GM23248 (cell line): ENCODE measurements at regions not wholly inside any gene's neighbourhood (a gene's known extent, or its start where the extent isn't known, plus 50 kb on each side); places are given as distances from the start of the nearest gene placed in this dataset.
A peak's percentile ranks its signal among the peaks of the same experiment; 100 is the strongest.

Experiments
- DNase-seq: peaks from one replicate; pipeline ENCODE4 v3.0.0-alpha.2; 2015
- H2AFZ ChIP-seq: fragments of 200-600 bp; sonication (generic); 2 replicates; pipeline ENCODE4 v1.6.1; 2016; ENCODE audit warnings: antibody characterized with exemption
- H3F3A ChIP-seq: fragments of 200-600 bp; sonication (generic); 2 replicates; pipeline ENCODE4 v1.6.1; 2016; ENCODE audit warnings: mild to moderate bottlenecking, antibody characterized with exemption, mixed run types; ENCODE audit not compliant: insufficient read depth
- H3K27ac ChIP-seq: fragments of 200-600 bp; sonication (generic); 2 replicates; pipeline ENCODE4 v1.5.1; 2016; ENCODE audit warnings: mild to moderate bottlenecking
- H3K27me3 ChIP-seq: fragments of 200-600 bp; sonication (generic); replicated peaks from 2 replicates; pipeline ENCODE4 v1.6.1; 2016; ENCODE audit warnings: mild to moderate bottlenecking; ENCODE audit not compliant: insufficient read depth
- H3K36me3 ChIP-seq: fragments of 200-600 bp; sonication (generic); 2 replicates; pipeline ENCODE4 v1.6.1; 2016; ENCODE audit warnings: low read depth, mild to moderate bottlenecking
- H3K4me1 ChIP-seq: fragments of 200-600 bp; sonication (generic); 2 replicates; pipeline ENCODE4 v1.6.1; 2016; ENCODE audit warnings: mild to moderate bottlenecking; ENCODE audit not compliant: insufficient read depth
- H3K4me2 ChIP-seq: fragments of 200-600 bp; sonication (generic); one replicate; pipeline ENCODE4 v1.6.1; 2016; ENCODE audit warnings: mild to moderate bottlenecking; ENCODE audit not compliant: unreplicated experiment
- H3K4me3 ChIP-seq: fragments of 200-600 bp; sonication (generic); 2 replicates; pipeline ENCODE4 v1.5.1; 2016; ENCODE audit warnings: mild to moderate bottlenecking
- H3K79me2 ChIP-seq: fragments of 200-600 bp; sonication (generic); 2 replicates; pipeline ENCODE4 v1.6.1; 2016; ENCODE audit warnings: mild to moderate bottlenecking; ENCODE audit not compliant: insufficient read depth
- H3K9ac ChIP-seq: fragments of 200-600 bp; sonication (generic); 2 replicates; pipeline ENCODE4 v1.6.1; 2016; ENCODE audit warnings: mild to moderate bottlenecking
- H3K9me2 ChIP-seq: fragments of 200-600 bp; sonication (generic); 2 replicates; pipeline ENCODE4 v1.6.1; 2016; ENCODE audit warnings: mixed run types, mild to moderate bottlenecking, moderate library complexity; ENCODE audit not compliant: insufficient read depth
- H3K9me3 ChIP-seq: fragments of 200-600 bp; sonication (generic); one replicate; pipeline ENCODE4 v1.6.1; 2017; ENCODE audit warnings: low read depth
- H4K20me1 ChIP-seq: fragments of 200-600 bp; sonication (generic); 2 replicates; pipeline ENCODE4 v1.6.0; 2016; ENCODE audit not compliant: insufficient read depth
- EZH2 ChIP-seq: fragments of 200-600 bp; sonication (generic); IDR thresholded peaks from 2 replicates; pipeline ENCODE4 v1.6.1; 2018; ENCODE audit warnings: antibody characterized with exemption, mild to moderate bottlenecking; ENCODE audit not compliant: insufficient read depth, poor library complexity, severe bottlenecking
- EZH2phosphoT487 ChIP-seq: fragments of 200-600 bp; sonication (generic); IDR thresholded peaks from 2 replicates; pipeline ENCODE4 v1.6.1; 2018; ENCODE audit warnings: antibody characterized with exemption, moderate library complexity, mild to moderate bottlenecking, low read depth; ENCODE audit not compliant: insufficient read depth
- WGBS, 2 experiments: methylation state at CpG; one replicate each; pipeline ENCODE4 v1.1.6; 2015 to 2017; ENCODE audit warnings: low lambda C conversion rate in 2 of 2, low coverage in 1 of 2; ENCODE audit errors: missing lambda C conversion rate in 2 of 2; 5-methylcytosine and 5-hydroxymethylcytosine counted together
- in situ Hi-C: fragments of 300-500 bp; cut with MboI; formaldehyde crosslinking; loops from 2 replicates; pipeline ENCODE4 v1.15.0; 2020

DNA sequence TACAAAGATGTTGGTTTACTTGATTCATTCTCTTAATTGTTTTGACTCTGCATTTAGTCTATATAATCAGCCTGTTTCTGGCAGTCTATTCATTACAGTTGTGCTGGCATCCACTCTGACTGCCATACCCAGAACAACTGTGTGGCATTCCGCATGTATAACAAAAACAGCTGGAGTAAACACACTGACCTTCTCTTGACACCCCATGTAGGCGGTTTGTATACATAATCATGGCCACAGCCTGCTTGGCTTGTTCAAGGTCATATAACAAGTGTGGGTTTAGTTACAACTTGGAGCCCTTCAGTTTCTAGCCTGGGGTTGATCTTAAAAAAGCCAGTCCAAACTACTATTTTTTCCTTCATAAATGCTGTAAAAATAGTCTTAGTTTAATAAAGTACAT, 70.9 kb downstream of the MBL2 start:
- Histone ChIP-seq H2AFZ (0 out of 2 replicates have a peak overlapping the region, but pooled peaks have one; percentile 5), H3K27ac (no peak overlapping the region), H3K9ac (no peak overlapping the region), H4K20me1 (no peaks in the 10 kb centered on the region), H3K9me3 (no peaks in the 10 kb centered on the region), H3F3A (peaks cover 11% of the 10 kb centered on the region), H3K36me3 (no peaks in the 10 kb centered on the region), H3K4me2 (no peak overlapping the region), H3K27me3 (no peaks in the 10 kb centered on the region), H3K79me2 (no peaks in the 10 kb centered on the region), H3K4me3 (no peak overlapping the region), H3K4me1 (peaks cover 19% of the 10 kb centered on the region), H3K9me2 (no peaks in the 10 kb centered on the region)
- TF ChIP-seq EZH2: no peak
- TF ChIP-seq EZH2phosphoT487: no peak
- in situ Hi-C loops: no loop called here
- DNase-seq: no peak
- 40 to 42% methylated on average over 2 of the region's 2 CpGs for WGBS, 2 experiments

DNA sequence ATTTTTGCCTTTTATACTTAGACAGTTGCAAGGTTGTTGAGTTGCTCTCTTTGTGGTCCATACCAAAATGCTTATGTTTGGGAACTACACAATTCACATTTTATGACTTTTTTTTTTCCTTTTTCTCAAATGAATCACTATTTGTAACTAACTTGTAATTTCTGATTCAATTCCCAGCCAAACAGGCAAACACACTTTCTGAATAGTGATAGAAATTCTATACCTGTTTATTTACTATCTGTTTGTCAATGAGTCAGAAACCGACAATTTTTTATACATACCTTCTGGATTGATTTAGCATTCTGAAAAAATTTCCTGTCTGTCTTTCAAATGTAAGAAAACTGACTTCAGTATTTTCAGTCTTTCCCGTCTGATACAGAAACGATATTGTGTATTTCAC, 69.1 kb downstream of the MBL2 start:
- DNase-seq: peak; percentile 10

DNA sequence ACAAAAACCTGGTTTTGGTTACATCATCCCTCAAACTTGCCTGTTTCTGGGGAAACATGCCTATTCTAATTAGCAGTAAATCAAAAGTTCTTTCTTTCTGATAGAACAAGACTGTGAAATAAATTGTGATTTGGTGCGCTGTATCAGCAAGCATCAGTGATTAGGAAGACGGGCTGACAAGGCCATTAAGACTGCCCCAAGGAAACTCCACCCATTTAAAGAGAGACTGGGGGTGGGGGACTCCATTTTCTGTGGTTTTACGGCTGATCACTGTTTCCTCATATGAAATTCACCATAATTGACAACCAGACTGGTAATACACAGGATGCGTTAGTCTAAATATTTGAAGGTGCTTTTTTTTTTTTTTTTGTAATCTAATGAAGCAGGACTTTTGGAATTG, 68.7 kb downstream of the MBL2 start:
- Histone ChIP-seq H3K4me2 (no peak overlapping the region), H3K9me3 (no peaks in the 10 kb centered on the region), H3F3A (peaks cover 18% of the 10 kb centered on the region), H4K20me1 (no peaks in the 10 kb centered on the region), H3K9ac (no peak overlapping the region), H3K79me2 (no peaks in the 10 kb centered on the region), H3K4me3 (no peak overlapping the region), H3K36me3 (no peaks in the 10 kb centered on the region), H3K9me2 (no peaks in the 10 kb centered on the region), H3K4me1 (peaks cover 19% of the 10 kb centered on the region), H3K27ac (no peak overlapping the region), H3K27me3 (no peaks in the 10 kb centered on the region), H2AFZ (no peak overlapping the region)
- TF ChIP-seq EZH2phosphoT487 (no peak), EZH2 (no peak)
- in situ Hi-C loops: no loop called here
- DNase-seq: peak; percentile 16
- WGBS, 2 experiments: 75 to 83% methylated on average over 4 of the region's 4 CpGs

More for the DNA sequence above, 69.1 kb downstream of the MBL2 start:
- no peaks in the 10 kb centered on the region for H3K9me3 ChIP-seq
- no peak overlapping the region for H3K27ac ChIP-seq
- no peak overlapping the region for H3K4me3 ChIP-seq
- 74 to 79% methylated on average over 3 of the region's 3 CpGs for WGBS, 2 experiments
- no peaks in the 10 kb centered on the region for H3K36me3 ChIP-seq
- H4K20me1 ChIP-seq: no peaks in the 10 kb centered on the region
- H3K4me2 ChIP-seq: no peak overlapping the region
- TF ChIP-seq EZH2: no peak
- no peak for TF ChIP-seq EZH2phosphoT487
- no peak overlapping the region for H2AFZ ChIP-seq
- H3F3A ChIP-seq: peaks cover 18% of the 10 kb centered on the region
- peaks cover 19% of the 10 kb centered on the region for H3K4me1 ChIP-seq
- no peak overlapping the region for H3K9ac ChIP-seq
- H3K9me2 ChIP-seq: no peaks in the 10 kb centered on the region
- H3K27me3 ChIP-seq: no peaks in the 10 kb centered on the region
- no peaks in the 10 kb centered on the region for H3K79me2 ChIP-seq
- in situ Hi-C loops: no loop called here

DNA sequence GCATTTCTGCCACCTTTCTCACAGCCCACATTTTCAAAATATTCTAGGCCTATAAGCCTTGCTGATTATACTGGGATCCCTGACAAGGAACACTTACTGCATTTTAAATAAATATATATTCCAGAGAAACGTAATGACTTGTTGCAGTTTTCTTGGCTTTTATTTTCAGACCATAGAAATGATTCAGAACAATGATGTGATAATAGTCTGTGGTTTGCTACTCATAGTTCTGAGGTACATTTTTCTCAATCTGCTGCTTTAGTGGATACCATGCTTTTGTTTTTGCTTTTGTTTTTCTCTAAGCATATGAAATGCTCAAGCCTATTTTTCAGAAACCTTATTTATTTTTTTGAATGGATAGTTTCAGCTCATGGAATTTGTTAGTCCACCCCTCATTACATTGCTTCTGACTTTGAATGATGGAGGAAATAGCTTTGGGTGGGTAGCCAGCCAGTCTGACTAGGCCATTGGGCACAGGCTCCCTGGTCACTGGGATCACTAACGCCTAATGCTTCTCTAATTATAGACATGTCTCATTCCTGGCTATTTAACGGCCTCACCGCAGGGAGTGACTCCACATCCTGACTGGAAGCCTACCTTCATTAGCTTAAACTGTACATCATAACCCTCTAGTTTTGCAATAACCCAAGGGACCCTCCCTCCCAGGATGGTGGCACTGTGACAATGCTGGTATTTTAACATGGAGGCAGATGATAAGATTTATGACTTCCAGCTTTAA, 66.1 kb downstream of the MBL2 start:
- Histone ChIP-seq H3K9ac (no peak overlapping the region), H3K4me3 (no peak overlapping the region), H4K20me1 (no peaks in the 10 kb centered on the region), H3K27me3 (no peaks in the 10 kb centered on the region), H3K9me2 (no peaks in the 10 kb centered on the region), H2AFZ (no peak overlapping the region), H3F3A (peaks cover 18% of the 10 kb centered on the region), H3K4me1 (peaks cover 19% of the 10 kb centered on the region), H3K79me2 (no peaks in the 10 kb centered on the region), H3K36me3 (no peaks in the 10 kb centered on the region), H3K27ac (peak overlapping the region; percentile 79), H3K9me3 (no peaks in the 10 kb centered on the region), H3K4me2 (peak overlapping the region; percentile 44)
- DNase-seq: peak; percentile 85
- in situ Hi-C loops: no loop called here
- TF ChIP-seq EZH2phosphoT487: no peak
- TF ChIP-seq EZH2: no peak
- 8 to 13% methylated on average over 4 of the region's 4 CpGs for WGBS, 2 experiments
